ENCODE measurements at regions not wholly inside any gene's neighbourhood (a gene's known extent, or its start where the extent isn't known, plus 50 kb on each side); places are given as distances from the start of the nearest gene placed in this dataset.

- TF ChIP-seq CTCF (IDR thresholded peaks at IDR 0.05), result no peak
- TF ChIP-seq POLR2A (IDR thresholded peaks at IDR 0.05), result no peak
Observed at GRCh38 chr17:77454242-77455095, 313.7 kb downstream of the SEC14L1 start.
